CD4-positive, alpha-beta T cell treated with Interleukin-17A for 1 hour (primary cell): ENCODE measurements at regions not wholly inside any gene's neighbourhood (a gene's known extent, or its start where the extent isn't known, plus 50 kb on each side); places are given as distances from the start of the nearest gene placed in this dataset.

Experiments used
- DNase-seq: peaks from one replicate; pipeline ENCODE4 v3.0.0-alpha.2; 2020

DNA sequence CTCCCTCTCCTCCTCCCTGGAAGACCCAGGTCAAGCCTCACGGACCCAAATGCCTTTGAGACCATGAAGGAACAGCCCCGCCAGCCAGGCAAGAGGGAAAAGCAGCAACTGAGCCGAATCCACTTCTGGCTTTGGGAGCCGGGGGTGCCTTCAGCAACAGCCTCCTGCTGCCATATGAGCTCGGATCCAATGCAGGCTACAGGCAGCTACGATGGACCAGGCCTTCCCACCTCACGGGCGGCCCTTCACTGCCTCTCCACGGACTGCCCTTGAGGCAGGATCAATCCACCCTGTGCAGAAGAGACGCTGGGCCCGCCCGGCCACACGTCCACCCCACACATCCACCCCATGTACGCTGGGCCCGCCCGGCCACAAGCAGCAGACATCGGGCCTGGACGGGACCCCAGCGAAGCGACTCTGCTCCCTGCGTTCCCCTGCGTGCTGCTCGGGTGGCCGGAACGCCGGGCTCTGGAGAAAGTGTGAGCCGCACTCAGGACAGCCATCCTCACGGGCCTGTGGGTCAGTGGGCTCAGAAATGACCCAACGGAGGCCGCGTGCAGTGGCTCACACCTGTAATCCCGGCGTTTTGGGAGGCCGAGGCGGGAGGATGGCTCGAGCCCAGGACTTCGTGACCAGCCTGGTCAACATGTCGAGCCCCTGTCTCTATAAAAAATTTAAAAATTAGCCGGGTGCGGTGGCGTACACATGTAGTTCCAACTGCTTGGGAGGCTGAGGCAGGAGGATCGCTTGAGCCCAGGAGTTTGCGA is 82.0 kb downstream of the FOXL3 start:
- DNase-seq = no peak

DNA sequence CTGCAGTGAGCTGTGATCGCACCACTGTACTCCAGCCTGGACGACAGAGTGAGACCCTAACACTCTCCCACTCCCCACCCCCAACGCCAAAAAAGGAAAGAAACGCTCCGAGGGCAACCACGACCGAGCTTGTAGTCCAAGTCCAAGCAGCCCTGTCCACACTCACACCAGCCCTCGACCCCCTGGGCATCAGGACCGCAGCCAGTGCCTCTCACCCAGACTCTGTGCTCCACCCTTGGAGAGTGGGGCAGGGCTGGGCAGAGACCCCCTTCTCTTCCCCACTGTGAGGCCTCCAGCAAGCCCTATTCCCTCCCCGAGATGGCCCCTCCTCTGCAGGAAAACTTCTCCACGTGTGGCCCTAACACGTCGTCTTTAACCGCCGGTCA is 82.6 kb downstream of the FOXL3 start:
- DNase-seq = no peak

DNA sequence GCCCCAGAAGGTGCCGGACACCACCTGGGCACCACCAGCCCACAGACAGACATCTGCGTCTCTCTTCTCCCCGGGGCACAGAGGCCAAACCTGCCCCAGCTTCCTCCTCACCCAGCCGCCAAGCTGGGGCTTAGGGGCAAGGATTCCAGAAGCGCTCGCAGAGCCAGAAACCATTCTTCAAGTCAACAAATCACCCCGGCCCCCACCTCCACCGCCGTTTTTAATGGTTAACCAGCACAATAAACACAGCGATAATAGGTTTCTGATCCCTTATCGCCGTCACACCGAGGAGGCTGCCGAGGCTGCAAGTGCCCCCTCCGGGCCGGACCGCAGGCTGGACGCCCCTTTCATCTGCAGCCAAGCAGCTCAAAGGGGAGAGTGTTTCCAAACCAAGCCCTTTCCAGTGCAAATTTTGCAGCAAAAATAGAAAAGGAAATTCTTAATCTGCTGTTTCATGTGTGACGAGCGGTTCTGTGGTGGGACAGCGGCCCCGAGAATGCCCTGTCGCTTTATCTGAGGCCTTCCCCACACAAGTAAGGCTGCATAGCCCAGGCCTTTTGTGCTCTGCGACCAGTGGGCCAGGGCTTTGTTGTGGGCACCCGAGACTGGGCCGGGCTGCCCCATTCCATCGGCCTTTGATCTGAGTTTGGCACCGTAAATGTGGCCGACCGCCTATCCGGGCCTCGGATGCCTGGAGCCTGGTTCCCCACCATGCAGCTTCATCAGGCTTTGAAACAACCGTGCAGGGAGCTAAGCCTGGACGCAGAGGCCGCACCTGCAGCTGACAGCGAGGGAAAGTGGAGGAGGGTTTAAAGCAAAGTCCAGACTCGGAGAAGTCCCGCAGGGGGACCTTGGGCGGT is 83.2 kb downstream of the FOXL3 start:
- no peak for DNase-seq

DNA sequence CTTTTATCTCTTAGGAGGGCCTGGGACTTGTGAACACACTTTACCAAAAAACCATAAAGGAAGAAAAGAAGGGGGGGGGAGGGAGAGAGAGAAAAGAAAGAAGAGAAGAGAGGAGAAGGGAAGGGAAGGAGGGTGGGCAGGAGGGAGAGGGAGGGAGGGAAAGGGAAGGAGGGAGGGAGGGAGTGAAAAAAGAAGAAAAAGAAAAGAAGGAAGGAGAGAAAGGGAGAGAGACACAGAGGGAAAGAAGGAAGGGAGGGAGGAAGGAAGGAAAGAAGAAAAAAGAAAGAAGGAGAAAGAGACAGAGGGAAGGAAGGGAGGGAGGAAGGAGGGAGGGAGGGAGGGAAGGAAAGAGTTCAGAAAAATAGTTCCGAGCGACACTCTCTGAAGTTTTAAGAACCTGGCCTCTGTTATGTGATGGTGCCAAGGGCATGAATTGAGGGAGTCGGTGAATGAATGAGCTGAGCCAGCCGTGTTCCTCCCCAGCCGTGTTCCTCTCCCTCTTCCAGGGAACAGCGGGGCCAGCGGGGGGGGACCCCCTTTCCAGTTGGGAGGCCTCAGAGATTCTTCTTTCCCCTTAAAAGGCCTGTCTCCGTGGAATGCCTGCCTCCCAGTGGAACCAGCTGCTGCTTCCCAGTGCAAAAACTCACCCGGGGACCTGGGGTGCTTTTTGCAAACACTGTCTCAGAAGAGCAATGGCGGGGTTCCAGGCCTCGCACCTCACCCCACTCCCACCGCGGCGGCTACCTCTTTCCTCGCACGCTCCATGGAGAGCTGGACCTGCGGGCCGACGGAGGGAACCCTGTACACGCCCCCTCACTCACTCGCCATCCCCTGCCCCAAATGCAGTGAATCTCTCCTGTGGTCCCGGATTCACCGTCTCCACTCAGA is 84.1 kb downstream of the FOXL3 start:
- no peak for DNase-seq

DNA sequence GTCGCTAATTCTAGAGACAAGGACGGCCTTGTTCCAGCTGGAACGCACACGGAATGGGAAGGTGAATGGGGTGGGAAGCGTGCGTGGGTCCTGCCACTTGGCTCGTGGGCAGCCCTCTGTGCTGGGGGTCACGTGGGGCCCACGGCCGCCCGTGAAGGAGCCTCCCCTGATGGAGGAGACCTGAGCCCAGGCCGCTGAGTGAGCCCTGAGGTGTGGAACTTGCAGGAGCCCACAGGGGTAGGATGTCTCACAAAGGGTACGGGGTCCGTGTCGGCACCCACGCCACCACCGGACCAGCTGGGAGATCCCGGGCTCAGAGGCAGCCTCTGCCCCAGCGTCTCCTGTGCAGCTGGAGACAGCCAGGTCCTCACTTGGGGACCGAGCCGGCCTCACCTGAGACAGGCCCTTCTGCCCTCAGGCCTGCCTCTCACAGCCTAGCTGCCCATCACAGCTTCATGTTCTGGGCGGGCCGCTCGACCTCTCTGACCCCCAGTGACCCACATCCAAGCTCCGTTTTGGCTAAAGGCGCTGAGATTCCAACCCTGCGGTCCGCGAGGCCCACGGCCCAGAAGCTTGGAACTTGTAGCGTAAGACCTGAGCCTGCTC is 84.8 kb downstream of the FOXL3 start:
- DNase-seq = no peak

DNA sequence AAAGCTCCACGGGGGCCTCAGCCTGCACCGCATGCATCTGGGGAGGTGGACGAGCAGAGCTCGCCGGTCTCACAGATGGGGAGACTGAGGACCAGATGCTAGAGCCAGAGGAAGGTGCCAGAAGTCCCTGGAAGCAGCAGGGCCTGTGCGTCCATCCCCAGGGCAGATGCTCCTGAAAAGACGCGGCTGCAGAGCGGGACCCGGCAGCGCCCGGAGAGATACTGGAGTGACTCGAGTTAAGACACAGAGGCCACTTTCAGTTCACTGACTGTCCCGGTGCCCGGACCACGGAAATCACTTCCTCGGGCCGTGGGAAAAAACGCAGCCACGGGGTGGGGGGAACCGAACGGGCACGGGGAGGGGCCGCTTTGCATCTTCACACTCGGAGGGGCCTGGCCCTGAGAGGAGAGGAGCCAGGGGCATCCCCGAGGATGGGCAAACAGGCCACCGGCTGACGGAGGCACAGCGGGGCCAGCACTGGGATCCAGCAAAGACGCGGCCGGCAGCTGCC is 85.4 kb downstream of the FOXL3 start:
- no peak for DNase-seq

DNA sequence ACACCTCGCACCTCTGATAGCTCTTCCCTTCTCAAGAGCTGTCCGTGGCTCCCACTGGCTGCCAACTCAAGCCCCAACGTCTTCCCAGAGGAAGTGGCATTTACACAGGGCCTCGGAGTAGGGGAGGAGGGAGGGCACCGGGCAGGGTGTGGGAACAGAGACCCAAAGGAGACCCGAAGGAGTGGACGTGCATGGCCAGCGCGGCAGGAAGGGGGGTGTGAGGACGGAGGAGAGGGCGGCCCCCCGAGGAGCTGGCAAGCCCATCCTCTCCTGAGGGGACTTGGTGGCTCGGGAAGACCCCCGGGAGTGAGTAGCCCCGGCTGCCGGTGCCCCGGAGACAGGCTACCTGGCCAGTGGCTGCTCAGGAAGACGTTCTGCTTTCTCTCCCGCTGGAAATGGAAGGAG is 85.9 kb downstream of the FOXL3 start:
- no peak for DNase-seq

DNA sequence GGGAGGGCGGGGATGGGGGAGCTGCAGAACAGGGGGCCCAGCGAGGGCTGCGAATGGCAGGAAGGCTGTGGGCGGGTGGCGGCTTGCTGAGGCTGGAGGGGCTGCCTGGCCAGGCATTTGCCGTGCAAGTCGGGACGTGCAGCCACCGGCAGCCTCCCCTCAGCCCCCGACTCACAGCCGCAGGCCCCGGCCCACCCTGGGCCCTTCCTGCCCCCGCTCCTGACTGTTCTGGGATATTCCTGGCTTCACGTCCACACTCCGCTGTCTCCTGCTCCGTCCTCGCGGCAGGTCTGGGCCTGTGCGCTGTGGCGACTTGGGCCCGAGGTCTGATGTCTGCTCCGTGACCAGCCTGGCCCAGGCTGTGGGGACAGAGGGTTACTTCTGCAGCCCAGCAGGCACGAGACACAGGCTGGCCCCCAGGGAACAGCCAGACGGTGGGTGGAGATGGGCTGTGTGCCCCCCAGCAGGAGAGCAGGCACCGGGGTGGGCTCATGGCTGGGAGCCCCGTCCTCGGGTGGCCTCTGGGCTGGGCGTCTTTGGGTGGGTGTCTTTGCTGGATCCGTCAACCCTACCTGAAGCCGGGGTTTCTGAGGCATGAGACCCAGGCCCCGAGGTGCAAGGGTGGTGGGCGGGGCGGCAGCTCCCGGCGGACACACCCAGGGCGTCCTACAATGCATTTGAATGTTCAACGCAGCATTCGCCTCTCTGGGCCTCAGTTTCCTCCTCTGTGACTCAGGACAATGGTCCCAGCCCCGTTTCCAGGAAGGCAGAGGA is 86.5 kb downstream of the FOXL3 start:
- DNase-seq = no peak

DNA sequence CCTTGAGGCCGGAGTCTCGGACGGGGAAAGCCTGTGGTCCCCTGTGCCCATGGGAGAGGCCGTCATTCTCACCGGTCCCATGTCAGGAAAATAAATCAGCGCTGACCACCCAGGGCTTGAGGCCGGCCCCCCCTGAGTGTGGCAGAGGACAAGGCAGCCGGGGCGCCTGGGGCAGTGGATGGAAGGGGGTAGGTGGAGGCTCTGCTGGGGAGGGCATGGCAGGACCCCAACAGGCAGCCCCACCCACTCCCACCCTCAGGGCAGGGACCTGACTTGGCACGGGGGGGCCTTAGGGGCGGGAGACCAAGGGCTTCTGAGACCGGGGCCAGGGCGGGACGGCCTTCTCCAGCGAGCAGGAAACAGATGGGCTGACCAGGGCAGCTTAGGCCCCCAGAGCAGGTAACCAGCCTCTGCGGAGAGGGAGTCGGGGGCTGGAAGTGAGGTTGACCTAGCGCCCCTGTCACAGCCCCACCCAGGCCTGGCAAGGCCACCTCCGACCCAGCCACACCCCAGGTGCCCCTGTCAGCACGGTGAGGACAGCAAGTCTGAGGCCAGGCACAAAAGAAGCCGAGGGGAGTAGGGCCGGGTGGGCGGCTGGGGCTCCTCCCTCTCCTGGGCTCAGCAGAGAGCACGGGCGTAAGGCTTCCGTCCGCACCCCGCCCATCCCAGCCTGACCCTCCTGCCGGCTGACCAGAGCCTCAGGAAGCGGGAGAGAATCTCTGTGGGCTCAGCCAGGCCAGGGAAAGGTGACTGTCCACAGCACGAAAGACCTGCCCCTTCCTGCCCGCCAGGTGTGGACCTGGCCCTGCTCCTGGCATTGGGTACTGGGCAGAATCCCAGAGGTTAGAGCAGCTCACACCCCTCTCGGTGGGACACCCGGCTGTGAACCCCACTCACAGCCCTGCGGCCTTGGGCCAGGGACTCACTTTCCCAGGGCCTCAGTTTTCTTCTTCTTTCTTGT is 87.4 kb downstream of the FOXL3 start:
- DNase-seq = no peak

DNA sequence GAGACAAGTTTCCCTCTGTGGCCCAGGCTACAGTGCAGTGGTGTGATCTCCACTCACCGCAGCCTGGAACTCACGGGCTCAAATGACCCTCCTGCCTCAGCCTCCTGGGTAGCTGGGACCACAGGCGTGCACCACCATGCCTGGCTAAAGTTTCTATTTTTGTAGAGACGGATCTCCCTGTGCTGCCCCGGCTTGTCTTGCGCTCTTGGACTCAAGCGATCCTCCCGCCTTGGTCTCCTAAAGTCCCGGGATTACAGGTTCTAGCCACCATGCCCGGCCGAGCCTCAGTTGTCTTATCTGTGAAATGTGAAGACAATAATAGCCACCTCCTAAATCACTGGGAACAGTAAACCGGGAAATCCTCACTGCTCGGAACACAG is 88.1 kb downstream of the FOXL3 start:
- DNase-seq = no peak

DNA sequence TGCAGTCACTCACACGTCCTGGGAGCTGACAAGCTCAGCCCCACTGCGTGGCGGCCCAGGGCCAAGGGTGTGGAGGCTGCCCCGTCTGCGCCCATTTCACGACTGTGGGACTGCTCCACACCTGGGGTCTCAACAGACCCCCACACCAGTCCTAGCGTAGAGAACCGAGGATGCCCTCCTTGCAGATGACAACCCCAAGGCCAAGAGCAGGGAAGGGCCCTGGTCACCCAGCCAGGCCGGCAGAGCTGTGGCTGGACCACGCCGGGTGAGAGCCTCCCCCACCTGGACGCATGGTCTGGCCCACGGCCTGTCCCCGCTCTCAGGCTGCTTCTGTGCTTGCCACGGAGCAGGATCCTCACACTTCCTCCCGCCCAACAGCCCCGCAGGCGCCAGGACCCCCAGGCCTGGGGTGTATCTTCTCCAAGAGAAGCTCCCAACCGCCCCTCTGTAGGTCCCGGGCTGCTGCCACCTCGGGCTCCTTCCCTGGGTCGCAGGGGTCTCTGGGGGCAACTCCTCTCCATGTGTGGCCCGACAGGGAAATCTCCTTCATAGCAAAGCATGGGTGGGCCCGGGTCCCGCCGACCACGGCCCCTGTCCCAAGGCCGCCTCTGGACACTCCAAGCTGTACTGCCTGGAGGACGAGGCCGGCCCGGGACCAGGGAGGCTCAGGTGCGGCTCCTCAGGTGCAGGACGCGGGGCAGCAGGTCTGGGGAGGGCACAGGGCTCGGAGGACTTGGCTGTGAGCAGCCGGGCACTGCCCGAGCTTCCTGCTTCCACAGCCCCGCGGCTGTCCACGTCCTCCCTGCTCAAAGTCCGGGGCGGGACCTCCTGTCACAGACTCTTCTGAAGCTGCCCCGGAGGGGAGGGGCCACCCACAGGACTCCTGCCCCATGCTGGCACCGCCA is 88.8 kb downstream of the FOXL3 start:
- DNase-seq = no peak

DNA sequence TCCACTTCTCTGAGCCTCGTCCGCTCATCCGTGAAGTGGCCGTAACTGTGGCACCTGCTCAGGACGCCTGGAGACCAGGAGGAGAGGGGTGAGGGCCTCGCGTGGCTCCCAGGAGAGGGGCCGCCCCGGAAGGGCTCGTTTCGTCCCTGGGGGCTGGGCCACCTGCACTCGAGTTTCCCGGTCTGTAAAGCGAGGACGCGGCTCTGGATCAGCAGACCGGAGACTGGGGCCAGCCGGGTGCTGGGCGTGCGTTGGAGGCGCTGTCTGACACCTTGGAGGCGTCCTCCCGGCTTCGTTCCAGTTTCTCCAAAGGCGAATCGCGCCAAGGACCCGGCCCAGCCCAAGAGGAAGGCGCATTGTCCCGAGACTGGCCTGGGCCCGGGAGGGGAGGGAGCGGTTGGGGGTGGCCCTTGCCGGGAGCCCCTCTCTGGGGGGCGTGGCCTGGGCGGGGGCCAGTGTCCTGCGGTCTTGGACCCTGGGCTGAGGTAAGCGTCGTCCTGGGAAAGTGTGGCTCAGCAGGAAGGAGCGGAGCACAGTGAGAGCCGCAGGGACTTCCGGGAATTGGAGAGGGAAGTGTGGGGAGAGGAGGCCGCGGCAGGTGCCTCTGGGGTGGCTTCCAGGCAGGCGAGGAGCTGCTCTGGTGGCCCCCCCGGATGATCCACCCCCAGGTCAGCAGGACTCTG is 89.6 kb downstream of the FOXL3 start:
- no peak for DNase-seq

DNA sequence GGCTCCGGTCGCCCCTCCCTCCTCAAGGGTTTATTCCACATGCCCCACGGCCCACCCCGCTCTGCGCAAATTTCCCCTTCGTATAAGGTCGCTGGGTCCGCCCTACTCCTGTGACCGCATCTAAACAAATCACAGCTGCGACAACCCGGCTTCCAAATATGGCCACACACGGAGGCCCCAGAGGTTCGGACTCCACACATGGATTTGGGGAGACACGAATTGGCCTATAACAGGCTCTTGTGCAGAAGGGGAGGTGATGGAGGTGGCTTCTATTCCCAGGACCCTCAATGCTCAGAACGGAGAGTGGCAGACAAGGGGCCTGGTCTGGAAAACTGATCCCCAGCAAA is 90.1 kb downstream of the FOXL3 start:
- no peak for DNase-seq

DNA sequence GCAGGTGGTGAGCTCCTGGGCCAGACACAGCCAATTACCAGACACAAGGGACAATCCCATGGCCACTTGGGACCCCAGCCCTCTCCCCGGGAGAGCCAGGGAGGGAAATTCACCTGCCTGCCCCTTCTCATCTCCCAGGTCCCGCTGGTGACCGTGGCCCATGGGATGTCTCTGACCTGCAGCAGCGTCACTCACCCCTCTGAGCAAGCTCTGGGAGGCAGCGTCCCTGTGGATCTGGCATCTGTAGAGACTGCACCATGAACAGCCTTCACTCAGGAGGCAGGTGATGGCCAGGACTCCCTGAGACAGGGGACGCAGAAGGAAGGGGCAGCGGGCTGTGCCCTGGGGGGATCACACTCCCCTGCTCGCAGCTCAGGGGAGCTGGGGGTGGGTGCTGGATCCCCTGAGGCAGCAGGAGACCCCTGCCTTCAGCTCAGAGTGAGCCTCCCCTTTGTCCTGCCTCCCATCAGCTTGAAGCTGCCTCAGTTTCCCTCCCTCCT is 90.8 kb downstream of the FOXL3 start:
- no peak for DNase-seq

DNA sequence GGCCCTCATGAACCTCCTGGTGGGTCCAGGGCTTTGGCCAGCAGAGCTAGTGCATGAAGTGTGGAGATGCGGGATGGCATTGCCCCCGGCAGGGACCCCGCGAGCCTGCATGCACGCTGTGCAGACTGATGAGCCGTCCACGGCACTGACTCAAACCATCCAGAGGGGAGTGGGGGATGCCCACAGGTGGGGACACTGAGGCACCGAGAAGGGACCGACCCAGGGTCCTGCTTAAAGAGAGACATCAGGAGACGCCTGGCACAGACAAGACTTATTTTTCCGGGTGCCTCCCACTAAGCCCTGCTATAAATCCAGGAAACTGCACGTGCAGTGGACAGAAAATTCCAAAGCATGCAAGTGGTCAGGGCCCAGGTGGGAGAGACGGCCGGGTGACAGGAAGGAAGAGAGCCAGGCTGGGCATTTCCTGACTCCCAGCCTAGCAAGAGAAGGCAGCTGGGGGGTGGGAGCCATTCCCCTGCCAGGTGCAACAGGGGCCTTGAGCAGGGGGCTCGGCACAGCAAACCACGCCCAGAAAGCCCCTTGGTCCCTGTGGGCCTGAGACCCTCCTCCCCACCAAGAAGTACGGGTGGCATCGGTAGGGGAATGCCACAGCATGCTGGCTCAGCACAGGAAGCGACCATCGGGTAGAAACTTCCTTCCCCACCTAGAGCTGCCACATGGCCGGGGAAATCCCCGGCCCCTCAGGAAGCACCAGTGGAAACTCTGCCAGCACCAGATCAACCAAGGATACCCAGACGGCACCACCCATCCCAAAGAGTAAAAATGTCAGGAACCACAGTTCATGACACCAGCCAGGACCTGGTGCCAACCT is 91.5 kb downstream of the FOXL3 start:
- peak; percentile 61 for DNase-seq

DNA sequence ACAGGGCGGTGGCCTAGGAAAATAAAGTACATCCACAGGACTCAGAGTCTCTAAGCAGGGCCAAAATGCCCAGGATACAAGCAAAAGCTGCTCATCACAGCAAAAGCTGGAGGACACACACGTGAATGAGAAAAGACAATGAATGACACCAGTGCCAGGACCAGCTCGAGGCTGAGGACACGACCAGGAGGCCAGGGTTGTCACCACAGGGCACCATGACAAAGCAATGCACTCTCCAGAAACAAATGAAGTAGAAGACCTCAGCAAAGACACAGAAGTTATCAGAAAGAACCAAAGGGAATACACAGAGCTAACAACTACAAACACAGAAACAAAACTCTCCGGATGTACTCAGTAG is 92.1 kb downstream of the FOXL3 start:
- DNase-seq = no peak

DNA sequence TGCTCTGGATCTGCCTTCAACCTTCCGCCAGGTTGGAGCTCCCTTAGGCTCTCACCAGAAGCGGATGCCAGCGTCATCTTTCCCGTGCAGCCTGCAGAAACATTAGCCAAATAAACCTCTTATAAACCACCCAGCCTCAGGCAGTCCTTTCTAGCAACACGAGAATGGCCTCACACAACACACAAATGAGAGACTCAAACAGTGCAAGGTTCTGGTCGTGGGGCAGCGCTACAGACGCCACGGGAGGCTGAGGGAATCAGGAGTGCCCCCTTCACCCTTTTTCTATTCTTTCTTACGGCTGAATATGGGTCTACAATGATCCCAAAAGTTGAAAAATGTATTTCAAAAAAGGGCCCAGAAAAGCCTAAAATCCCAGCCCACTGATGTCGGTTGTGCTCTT is 96.4 kb downstream of the FOXL3 start:
- no peak for DNase-seq
